Erythroblast (primary cell): ENCODE measurements at regions not wholly inside any gene's neighbourhood (a gene's known extent, or its start where the extent isn't known, plus 50 kb on each side); places are given as distances from the start of the nearest gene placed in this dataset.

ENCODE experiments used
- GATA1 ChIP-seq: IDR thresholded peaks from 2 replicates; pipeline ENCODE4 v1.6.1; 2011; ENCODE audit warnings: low read depth, mild to moderate bottlenecking, control low read depth, low read length, moderate library complexity
- POLR2A ChIP-seq: IDR thresholded peaks from 2 replicates; pipeline ENCODE4 v1.6.1; 2011; ENCODE audit warnings: mild to moderate bottlenecking, low read length

DNA sequence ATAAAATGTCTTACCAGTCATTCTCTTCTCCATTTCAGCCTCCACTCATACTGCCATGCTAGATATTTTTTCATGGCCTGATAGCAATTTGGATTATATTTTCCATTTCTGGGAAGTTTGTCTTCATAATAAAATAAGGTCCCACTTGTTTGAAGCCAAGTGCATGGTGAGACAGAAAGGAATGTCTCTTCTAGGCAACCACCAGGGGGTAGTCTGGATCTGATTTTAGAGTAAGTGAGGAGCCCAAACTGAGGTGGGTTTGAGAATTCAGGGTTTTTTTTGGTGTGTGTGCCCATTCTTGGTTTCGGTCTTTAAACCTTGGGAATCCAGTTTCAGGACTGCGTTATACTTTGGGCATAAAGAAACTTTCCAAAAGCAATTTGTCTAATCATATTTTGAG, 315.5 kb downstream of the RPRM start:
- no peak for TF ChIP-seq POLR2A
- TF ChIP-seq GATA1 = no peak
